ENCODE measurements at regions not wholly inside any gene's neighbourhood (a gene's known extent, or its start where the extent isn't known, plus 50 kb on each side); places are given as distances from the start of the nearest gene placed in this dataset.

DNA sequence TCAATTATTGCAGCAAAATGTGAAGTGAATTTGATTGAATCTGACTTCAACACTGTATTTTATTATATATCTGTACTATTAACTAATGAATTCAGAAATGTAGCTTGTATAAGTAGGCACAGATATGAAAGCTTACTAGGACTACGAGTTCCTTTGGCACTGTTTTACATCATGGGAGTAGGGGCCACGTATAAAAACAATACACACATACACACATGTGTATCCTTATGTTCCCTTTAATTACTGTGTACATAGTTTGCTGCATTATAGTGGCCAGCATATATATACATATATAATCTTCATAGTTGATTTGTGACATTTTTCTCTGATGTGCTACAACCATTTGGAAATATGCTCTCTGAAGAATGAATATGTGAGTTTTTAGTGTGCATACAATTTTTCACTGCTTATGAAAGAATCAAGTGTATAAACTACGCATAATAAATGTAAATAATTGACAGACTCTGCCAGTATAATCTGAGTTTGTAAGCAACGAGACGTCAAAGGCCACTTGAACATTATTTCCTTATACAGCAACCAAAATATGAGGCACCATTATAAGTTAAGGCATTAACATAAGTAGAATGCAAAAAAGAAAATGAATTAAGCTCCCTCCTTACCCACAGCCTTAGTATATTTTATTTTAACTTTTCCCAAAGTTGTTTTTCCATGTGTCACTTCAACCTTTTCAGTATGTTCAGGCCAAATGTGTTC is 98.1 kb upstream of the GALNT5 start:
- POLR2A ChIA-PET, result no interaction called here
- ATAC-seq, result no peak
- no peak overlapping the region for H3K27ac Mint-ChIP-seq
- peaks cover 9% of the 10 kb centered on the region for H3K27me3 Mint-ChIP-seq (ENCODE audit: low read depth)
- H3K9me3 Mint-ChIP-seq (ENCODE audit: insufficient read depth), result no peaks in the 10 kb centered on the region
- H3K4me1 Mint-ChIP-seq (ENCODE audit: low read depth), result no peaks in the 10 kb centered on the region
- CTCF ChIA-PET, result no interaction called here
- H3K4me3 Mint-ChIP-seq, result no peak overlapping the region
- DNase-seq, result no peak
- H3K36me3 Mint-ChIP-seq (ENCODE audit: low read depth), result no peaks in the 10 kb centered on the region

DNA sequence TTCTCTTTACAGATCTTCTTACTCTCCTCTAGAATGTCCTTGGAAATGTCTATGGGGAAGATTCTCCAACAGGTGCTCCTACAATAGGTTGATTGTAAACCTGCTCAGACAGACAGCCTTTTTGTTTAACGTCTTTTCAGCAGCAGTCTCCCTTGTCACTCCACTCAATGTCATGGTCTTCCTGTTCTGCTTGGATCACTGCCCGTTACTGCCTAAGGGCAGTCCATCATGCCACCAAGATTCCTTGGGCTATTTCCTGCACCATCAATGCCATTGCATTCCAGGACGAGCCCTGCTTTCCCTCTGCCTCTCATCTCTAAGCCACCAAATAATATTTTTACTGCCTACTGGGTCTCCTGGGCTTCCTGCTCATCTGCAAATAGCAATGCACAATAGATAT is 97.4 kb upstream of the GALNT5 start:
- ATAC-seq, result no peak

DNA sequence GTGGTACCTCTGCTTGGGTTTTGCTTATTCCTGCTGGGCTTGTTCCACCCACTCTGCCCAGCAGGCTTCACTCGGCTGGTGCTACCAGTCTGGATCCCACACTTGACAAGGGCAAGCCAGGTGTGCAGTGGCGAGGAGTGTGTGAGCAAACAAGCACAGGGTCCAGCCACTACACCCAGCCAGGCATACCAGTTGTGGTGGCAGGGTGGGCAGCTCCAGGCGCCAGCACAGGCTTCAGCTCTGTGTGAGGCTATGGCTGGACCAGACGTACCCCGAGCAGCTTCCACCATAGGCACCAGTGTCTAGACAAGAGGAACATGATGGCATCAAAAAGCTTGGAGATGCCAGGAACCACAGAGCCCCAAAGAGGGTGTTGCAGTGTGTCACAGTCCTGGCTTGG is 93.1 kb upstream of the GALNT5 start:
- ATAC-seq, result no peak
- Mint-ChIP-seq H3K27me3 (ENCODE audit: low read depth) (no peaks in the 10 kb centered on the region), H3K27ac (no peak overlapping the region), H3K4me3 (no peak overlapping the region), H3K9me3 (ENCODE audit: insufficient read depth) (no peaks in the 10 kb centered on the region), H3K36me3 (ENCODE audit: low read depth) (no peaks in the 10 kb centered on the region), H3K4me1 (ENCODE audit: low read depth) (no peaks in the 10 kb centered on the region)
- ChIA-PET CTCF (interaction anchor here (1.7 kb wide), 1 partner anchor 29 kb away, joined by 4 read pairs; no protein-coding TSS in a partner anchor), POLR2A (no interaction called here)
- no peak for DNase-seq

More for the DNA sequence above, 97.4 kb upstream of the GALNT5 start:
- H3K27ac Mint-ChIP-seq, result no peak overlapping the region
- ChIA-PET CTCF (no interaction called here), POLR2A (no interaction called here)
- H3K4me3 Mint-ChIP-seq, result no peak overlapping the region
- H3K36me3 Mint-ChIP-seq (ENCODE audit: low read depth), result no peaks in the 10 kb centered on the region
- no peak for DNase-seq
- H3K9me3 Mint-ChIP-seq (ENCODE audit: insufficient read depth), result no peaks in the 10 kb centered on the region
- H3K4me1 Mint-ChIP-seq (ENCODE audit: low read depth), result no peaks in the 10 kb centered on the region
- H3K27me3 Mint-ChIP-seq (ENCODE audit: low read depth), result peaks cover 9% of the 10 kb centered on the region

DNA sequence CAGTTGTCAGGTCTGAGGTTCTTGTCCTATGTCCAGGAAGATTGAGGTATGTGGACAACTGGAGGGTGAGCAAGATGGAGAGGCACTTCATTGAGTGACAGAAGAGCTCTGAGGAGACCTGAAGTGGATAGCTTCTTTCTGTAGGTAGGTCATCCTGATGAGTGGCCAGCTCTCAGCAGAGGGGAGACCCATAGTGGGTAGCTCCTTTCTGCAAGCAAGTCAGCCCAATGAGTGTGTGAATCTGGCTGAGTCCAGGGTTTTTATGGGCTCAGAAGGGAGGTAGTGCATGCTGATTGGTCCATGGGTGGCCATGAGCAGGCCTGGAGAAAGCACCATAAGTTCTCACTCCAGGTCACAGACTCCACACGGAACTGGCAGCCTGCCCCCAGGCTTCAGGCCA is 92.6 kb upstream of the GALNT5 start:
- CTCF ChIA-PET, result interaction anchor here (1.7 kb wide), 1 partner anchor 29 kb away, joined by 4 read pairs; no protein-coding TSS in a partner anchor
- H3K4me3 Mint-ChIP-seq, result no peak overlapping the region
- H3K27me3 Mint-ChIP-seq (ENCODE audit: low read depth), result no peaks in the 10 kb centered on the region
- H3K4me1 Mint-ChIP-seq (ENCODE audit: low read depth), result no peaks in the 10 kb centered on the region
- no peaks in the 10 kb centered on the region for H3K9me3 Mint-ChIP-seq (ENCODE audit: insufficient read depth)
- ATAC-seq (no peak), DNase-seq (no peak)
- no peaks in the 10 kb centered on the region for H3K36me3 Mint-ChIP-seq (ENCODE audit: low read depth)
- POLR2A ChIA-PET, result no interaction called here
- H3K27ac Mint-ChIP-seq, result no peak overlapping the region

DNA sequence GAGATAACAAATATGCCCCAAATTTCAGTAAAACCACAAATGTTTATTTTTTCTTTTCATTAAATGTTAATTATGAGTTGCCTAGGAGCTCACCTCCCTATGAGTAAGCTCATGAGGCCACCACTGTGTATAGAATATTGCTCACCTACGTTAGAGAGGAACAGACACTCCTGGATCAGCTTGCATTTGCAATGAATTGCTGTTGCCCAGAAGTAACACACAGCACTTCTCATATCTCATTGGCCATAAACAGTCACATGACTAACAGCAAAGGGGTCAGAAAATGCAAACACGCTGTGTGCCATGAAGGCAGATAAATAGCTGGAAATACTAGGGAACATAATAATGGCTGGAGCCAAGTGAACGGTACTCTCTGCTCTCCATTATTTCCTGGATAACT is 89.0 kb upstream of the GALNT5 start:
- H3K4me3 Mint-ChIP-seq, result no peak overlapping the region
- no peaks in the 10 kb centered on the region for H3K4me1 Mint-ChIP-seq (ENCODE audit: low read depth)
- DNase-seq (no peak), ATAC-seq (no peak)
- peaks cover 4% of the 10 kb centered on the region for H3K27me3 Mint-ChIP-seq (ENCODE audit: low read depth)
- no peak overlapping the region for H3K27ac Mint-ChIP-seq
- H3K36me3 Mint-ChIP-seq (ENCODE audit: low read depth), result no peaks in the 10 kb centered on the region
- CTCF ChIA-PET, result no interaction called here
- POLR2A ChIA-PET, result no interaction called here
- H3K9me3 Mint-ChIP-seq (ENCODE audit: insufficient read depth), result no peaks in the 10 kb centered on the region

DNA sequence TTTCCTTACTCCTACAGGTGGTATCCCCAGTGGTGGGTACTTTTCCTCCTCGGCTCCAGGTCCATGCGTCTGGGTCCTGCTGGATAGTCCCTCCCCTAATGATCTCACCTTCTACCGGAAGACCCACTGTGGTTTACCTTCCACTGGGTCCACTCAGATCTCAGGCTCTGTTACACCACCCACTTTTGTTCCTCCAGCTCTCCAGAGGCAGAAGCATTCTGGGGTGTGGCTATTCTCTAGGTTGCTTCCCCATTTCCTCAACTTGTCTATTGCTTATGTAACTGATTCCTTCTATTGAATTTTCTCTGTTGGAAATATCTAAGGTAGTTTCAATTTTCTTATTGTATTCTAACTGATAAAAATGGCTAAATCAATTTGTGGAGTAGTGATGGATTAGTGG is 87.6 kb upstream of the GALNT5 start:
- Mint-ChIP-seq H3K9me3 (ENCODE audit: insufficient read depth) (no peaks in the 10 kb centered on the region), H3K36me3 (ENCODE audit: low read depth) (no peaks in the 10 kb centered on the region)
- POLR2A ChIA-PET, result no interaction called here

DNA sequence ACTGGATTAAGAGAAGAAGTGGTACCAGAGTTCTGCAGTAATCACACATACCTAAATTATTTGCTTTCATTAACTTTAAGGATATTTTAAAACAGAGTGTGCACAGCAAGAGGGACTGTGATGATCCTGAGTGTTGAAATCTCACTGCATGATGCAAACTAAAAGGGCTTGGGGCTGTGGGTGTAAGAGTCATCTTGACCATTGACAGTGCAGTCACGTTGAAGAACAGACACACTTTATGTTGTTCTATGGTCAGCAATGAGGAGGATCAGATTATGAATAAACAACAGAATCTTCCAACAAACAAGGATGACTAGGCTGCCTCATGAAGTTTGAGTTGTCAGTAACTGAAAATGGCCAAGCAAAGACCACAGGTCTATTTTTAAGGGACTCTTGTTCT is 87.2 kb upstream of the GALNT5 start:
- Mint-ChIP-seq H3K36me3 (ENCODE audit: low read depth) (no peaks in the 10 kb centered on the region), H3K27me3 (ENCODE audit: low read depth) (peaks cover 7% of the 10 kb centered on the region), H3K9me3 (ENCODE audit: insufficient read depth) (no peaks in the 10 kb centered on the region), H3K4me3 (no peak overlapping the region), H3K27ac (no peak overlapping the region), H3K4me1 (ENCODE audit: low read depth) (no peaks in the 10 kb centered on the region)
- ChIA-PET CTCF (no interaction called here), POLR2A (no interaction called here)
- DNase-seq (no peak), ATAC-seq (no peak)

More for the DNA sequence above, 87.6 kb upstream of the GALNT5 start:
- Mint-ChIP-seq H3K27ac (no peak overlapping the region), H3K4me3 (no peak overlapping the region), H3K27me3 (ENCODE audit: low read depth) (peaks cover 7% of the 10 kb centered on the region), H3K4me1 (ENCODE audit: low read depth) (no peaks in the 10 kb centered on the region)
- CTCF ChIA-PET, result no interaction called here
- ATAC-seq (no peak), DNase-seq (no peak)

DNA sequence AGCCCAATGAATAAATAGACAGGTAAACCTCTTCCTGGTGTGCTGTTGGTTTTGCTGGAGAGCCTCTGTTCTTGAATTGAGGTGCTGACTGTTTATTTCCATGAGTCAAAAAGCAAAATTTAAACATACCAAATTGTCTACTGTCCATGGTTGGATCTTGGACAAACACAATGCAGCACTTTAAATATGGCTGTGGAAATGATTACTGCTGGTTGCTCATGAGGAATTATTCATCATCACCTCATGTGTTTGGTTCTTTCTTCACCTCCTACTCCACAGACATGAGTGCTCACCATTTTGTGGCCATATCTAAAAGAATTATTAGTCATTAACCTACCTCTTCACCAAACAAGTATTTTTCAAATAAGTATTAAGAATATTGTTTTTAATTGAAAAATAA is 85.3 kb upstream of the GALNT5 start:
- no peak overlapping the region for H3K4me3 Mint-ChIP-seq
- H3K27ac Mint-ChIP-seq, result no peak overlapping the region
- CTCF ChIA-PET, result no interaction called here

DNA sequence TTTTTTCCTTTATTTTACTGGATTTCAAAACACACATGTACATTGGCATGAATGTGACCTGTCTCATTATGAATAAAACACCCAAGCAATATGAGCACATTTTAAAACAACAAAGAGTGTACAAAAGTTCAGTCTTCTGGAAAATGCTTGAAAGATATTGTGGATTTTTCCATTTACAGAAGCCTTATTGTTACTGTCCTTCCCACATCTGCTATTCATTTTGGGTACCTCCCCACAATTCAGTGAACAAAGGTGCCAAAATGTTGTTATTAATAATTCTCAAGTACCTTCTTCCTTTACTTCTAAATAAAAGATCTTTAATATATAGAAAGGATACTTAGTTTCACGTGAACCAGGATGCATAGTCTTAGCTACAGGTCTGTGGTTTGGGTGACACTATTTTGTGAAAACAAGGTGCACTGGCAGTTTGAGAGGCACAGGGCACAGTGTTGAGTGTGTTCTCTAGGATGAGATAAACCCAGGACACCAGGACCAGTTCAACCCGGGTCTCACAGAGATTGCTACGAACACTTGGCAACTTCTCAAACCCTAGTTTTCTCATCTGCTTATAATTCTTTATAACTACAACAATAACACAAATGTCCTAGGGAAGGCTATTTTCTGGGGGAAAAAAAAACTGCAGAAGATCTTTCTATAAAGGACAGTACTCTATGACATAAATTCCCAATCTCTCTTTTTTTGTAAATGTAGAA is 84.5 kb upstream of the GALNT5 start:
- no peaks in the 10 kb centered on the region for H3K36me3 Mint-ChIP-seq (ENCODE audit: low read depth)
- no peaks in the 10 kb centered on the region for H3K4me1 Mint-ChIP-seq (ENCODE audit: low read depth)
- CTCF ChIA-PET, result no interaction called here

More for the DNA sequence above, 85.3 kb upstream of the GALNT5 start:
- DNase-seq, result no peak
- H3K36me3 Mint-ChIP-seq (ENCODE audit: low read depth), result no peaks in the 10 kb centered on the region
- POLR2A ChIA-PET, result no interaction called here
- peaks cover 7% of the 10 kb centered on the region for H3K27me3 Mint-ChIP-seq (ENCODE audit: low read depth)
- no peak for ATAC-seq
- no peaks in the 10 kb centered on the region for H3K9me3 Mint-ChIP-seq (ENCODE audit: insufficient read depth)
- H3K4me1 Mint-ChIP-seq (ENCODE audit: low read depth), result no peaks in the 10 kb centered on the region

DNA sequence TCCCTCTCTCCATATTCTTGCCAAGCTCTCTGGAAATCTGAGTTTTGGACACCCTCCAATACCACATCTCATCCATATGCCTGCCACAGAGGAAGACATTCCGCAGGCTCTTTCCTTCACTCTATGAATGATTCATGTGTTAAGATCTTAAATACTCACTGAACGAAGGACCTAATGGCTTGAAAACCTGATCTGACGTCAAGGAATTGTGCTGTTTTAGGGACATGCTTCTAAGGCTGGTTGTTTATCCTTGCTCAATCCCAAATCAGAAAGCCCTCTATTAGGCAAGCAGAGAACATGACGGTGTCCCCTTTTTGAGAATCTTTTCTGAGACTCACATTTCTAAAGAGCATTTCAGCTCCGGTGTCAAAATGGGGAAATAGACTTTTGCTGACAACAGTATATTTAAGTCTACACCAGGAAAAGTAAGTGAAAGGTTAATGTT is 83.7 kb upstream of the GALNT5 start:
- no peak for ATAC-seq
- CTCF ChIA-PET, result interaction anchor here (1.3 kb wide), 1 partner anchor 20 kb away, joined by 3 read pairs; no protein-coding TSS in a partner anchor
- H3K27me3 Mint-ChIP-seq (ENCODE audit: low read depth), result peaks cover 7% of the 10 kb centered on the region
- no peak overlapping the region for H3K27ac Mint-ChIP-seq
- no peak for DNase-seq
- H3K4me3 Mint-ChIP-seq, result no peak overlapping the region
- H3K9me3 Mint-ChIP-seq (ENCODE audit: insufficient read depth), result no peaks in the 10 kb centered on the region
- no peaks in the 10 kb centered on the region for H3K4me1 Mint-ChIP-seq (ENCODE audit: low read depth)
- H3K36me3 Mint-ChIP-seq (ENCODE audit: low read depth), result no peaks in the 10 kb centered on the region
- POLR2A ChIA-PET, result no interaction called here

More for the DNA sequence above, 84.5 kb upstream of the GALNT5 start:
- no peak overlapping the region for H3K27ac Mint-ChIP-seq
- H3K4me3 Mint-ChIP-seq, result no peak overlapping the region
- DNase-seq (no peak), ATAC-seq (no peak)
- H3K9me3 Mint-ChIP-seq (ENCODE audit: insufficient read depth), result no peaks in the 10 kb centered on the region
- H3K27me3 Mint-ChIP-seq (ENCODE audit: low read depth), result peaks cover 7% of the 10 kb centered on the region
- POLR2A ChIA-PET, result no interaction called here

DNA sequence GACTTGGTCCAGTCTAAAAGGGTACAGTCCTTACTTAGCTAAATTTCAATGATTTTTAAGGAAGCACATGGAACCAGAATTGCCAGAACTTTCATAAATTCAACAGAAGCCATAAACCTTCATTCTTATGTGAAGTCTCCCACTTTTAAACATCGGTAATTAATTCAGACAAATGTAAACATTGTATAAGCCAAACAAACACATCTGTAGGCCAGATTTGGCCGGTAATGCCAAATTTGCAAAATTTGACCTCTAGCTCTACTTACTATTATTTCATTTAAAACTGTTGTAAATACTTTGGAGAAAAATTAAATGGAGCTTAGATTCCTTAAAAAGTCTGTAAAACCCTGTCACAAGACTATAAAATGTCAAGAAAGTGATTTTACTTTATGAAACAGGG is 83.2 kb upstream of the GALNT5 start:
- ATAC-seq (no peak), DNase-seq (no peak)
- H3K27ac Mint-ChIP-seq, result no peak overlapping the region
- no peaks in the 10 kb centered on the region for H3K4me1 Mint-ChIP-seq (ENCODE audit: low read depth)
- CTCF ChIA-PET, result interaction anchor here (1.3 kb wide), 1 partner anchor 19 kb away, joined by 3 read pairs; no protein-coding TSS in a partner anchor
- no peaks in the 10 kb centered on the region for H3K36me3 Mint-ChIP-seq (ENCODE audit: low read depth)
- peaks cover 7% of the 10 kb centered on the region for H3K27me3 Mint-ChIP-seq (ENCODE audit: low read depth)
- POLR2A ChIA-PET, result no interaction called here
- no peak overlapping the region for H3K4me3 Mint-ChIP-seq
- no peaks in the 10 kb centered on the region for H3K9me3 Mint-ChIP-seq (ENCODE audit: insufficient read depth)

DNA sequence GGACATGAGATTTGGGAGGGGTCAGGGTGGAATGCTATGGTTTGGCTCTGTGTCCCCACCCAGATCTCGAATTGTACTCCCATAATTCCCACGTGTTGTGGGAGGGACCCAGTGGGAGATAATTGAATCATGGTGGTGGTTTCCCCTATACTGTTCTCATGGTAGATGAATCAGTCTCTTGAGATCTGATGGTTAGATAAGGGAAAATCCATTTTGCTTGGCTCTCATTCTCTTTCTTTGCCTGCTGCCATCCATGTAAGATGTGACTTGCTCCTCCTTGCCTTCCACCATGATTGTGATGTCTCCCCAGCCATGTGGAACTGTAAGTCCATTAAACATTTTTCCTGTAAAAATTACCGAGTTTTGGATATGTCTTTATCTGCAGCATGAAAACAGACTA is 80.9 kb upstream of the GALNT5 start:
- H3K9me3 Mint-ChIP-seq (ENCODE audit: insufficient read depth), result no peaks in the 10 kb centered on the region
- ChIA-PET POLR2A (no interaction called here), CTCF (no interaction called here)
- no peak overlapping the region for H3K4me3 Mint-ChIP-seq
- H3K36me3 Mint-ChIP-seq (ENCODE audit: low read depth), result no peaks in the 10 kb centered on the region
- peaks cover 3% of the 10 kb centered on the region for H3K27me3 Mint-ChIP-seq (ENCODE audit: low read depth)
- no peak overlapping the region for H3K27ac Mint-ChIP-seq
- no peak for DNase-seq
- no peaks in the 10 kb centered on the region for H3K4me1 Mint-ChIP-seq (ENCODE audit: low read depth)
- ATAC-seq, result no peak
